Left forelimb (tissue), 1 donor: ENCODE measurements at regions not wholly inside any gene's neighbourhood (a gene's known extent, or its start where the extent isn't known, plus 50 kb on each side); places are given as distances from the start of the nearest gene placed in this dataset.

Experiments
- DNase-seq: peaks from one replicate; pipeline ENCODE4 v3.0.0-alpha.2; 2018; ENCODE audit warnings: low spot score

- no peak for DNase-seq
Observed at GRCh38 chr20:7085467-7085866, 318.0 kb downstream of the BMP2 start.

- DNase-seq: no peak
Observed at GRCh38 chr20:7087803-7088202, 320.3 kb downstream of the BMP2 start.

GRCh38 chr20:7090001-7090400 lies 322.5 kb downstream of the BMP2 start:
- DNase-seq: no peak

GRCh38 chr20:7090811-7091210 lies 323.3 kb downstream of the BMP2 start:
- no peak for DNase-seq

GRCh38 chr20:7091655-7092054 lies 324.2 kb downstream of the BMP2 start:
- DNase-seq: no peak

- DNase-seq: no peak
Observed at GRCh38 chr20:7094438-7094997, 327.0 kb downstream of the BMP2 start.

GRCh38 chr20:7106910-7107309 lies 339.4 kb downstream of the BMP2 start:
- no peak for DNase-seq

GRCh38 chr20:7108929-7109328 lies 341.4 kb downstream of the BMP2 start:
- no peak for DNase-seq

GRCh38 chr20:7113577-7114466 lies 346.3 kb downstream of the BMP2 start:
- DNase-seq: no peak

GRCh38 chr20:7123457-7123856 lies 356.0 kb downstream of the BMP2 start:
- DNase-seq: no peak

- DNase-seq: no peak
Observed at GRCh38 chr20:7124120-7124519, 356.6 kb downstream of the BMP2 start.

- no peak for DNase-seq
Observed at GRCh38 chr20:7136886-7137285, 369.4 kb downstream of the BMP2 start.

- no peak for DNase-seq
Observed at GRCh38 chr20:7137395-7138151, 370.1 kb downstream of the BMP2 start.

GRCh38 chr20:7144464-7144863 lies 377.0 kb downstream of the BMP2 start:
- no peak for DNase-seq

- no peak for DNase-seq
Observed at GRCh38 chr20:7146552-7147219, 379.2 kb downstream of the BMP2 start.

- no peak for DNase-seq
Observed at GRCh38 chr20:7147220-7147601, 379.7 kb downstream of the BMP2 start.

GRCh38 chr20:7151676-7152470 lies 384.4 kb downstream of the BMP2 start:
- DNase-seq: no peak

GRCh38 chr20:7155282-7155681 lies 387.8 kb downstream of the BMP2 start:
- no peak for DNase-seq

- no peak for DNase-seq
Observed at GRCh38 chr20:7155794-7156193, 388.3 kb downstream of the BMP2 start.

- DNase-seq: no peak
Observed at GRCh38 chr20:7159903-7160302, 392.4 kb downstream of the BMP2 start.

GRCh38 chr20:7161690-7162089 lies 394.2 kb downstream of the BMP2 start:
- DNase-seq: no peak

- DNase-seq: no peak
Observed at GRCh38 chr20:7171911-7172310, 404.4 kb downstream of the BMP2 start.
